HG03103 (cell line): ENCODE measurements at regions not wholly inside any gene's neighbourhood (a gene's known extent, or its start where the extent isn't known, plus 50 kb on each side); places are given as distances from the start of the nearest gene placed in this dataset.

Source experiments
- ATAC-seq: cut with Tn5 transposase; IDR thresholded peaks from one replicate; pipeline ENCODE4 v1.9.1; 2021; ENCODE audit warnings: low read depth; ENCODE audit not compliant: unreplicated experiment

GRCh38 chr20:40109136-40109535 lies 579.9 kb downstream of the MAFB start:
- no peak for ATAC-seq

- ATAC-seq: no peak
These were observed 580.7 kb downstream of the MAFB start for GRCh38 chr20:40108321-40108720.

GRCh38 chr20:40104959-40105358 lies 584.1 kb downstream of the MAFB start:
- ATAC-seq: no peak

DNA sequence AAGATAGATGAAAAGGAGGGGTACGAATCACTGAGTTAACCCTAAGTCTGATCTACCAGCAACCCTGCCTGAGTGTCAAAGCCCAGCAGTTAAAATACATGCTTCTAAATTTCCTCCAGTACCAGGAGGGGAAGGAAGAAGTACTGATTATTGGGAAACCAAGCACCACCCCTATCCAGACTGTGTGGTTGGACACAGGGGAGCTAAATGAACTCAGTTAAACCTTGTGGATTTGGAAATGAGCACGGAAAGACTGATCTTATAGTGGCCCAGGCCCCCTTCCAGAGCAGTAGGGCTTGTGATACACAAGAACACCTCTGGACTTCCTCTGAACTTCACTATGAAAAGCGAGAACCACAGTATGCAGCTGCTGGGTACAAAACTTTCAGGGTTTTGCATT lies 585.6 kb downstream of the MAFB start:
- ATAC-seq: no peak

GRCh38 chr20:40101560-40101959 lies 587.5 kb downstream of the MAFB start:
- ATAC-seq: no peak

- ATAC-seq: no peak
These were observed 588.8 kb downstream of the MAFB start for GRCh38 chr20:40100261-40100660.

DNA sequence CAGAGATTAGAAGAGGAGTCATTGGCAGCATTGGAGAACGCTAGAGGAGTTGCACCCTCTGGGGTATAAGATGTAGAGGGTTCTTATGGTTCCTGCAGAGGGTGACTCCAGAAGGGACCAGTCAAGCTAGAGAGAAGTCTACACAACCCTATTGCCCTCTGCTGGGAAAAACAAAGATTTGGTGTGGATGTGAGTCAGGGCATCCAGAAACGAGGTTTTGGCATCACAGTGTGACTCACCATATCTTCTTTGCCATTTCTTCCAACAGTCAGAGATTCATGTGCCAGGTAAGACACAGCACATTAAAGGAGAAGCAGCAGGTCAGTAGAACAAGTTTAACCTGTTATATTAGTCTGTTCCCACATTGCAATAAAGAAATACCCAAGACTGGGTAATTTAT lies 598.8 kb downstream of the MAFB start:
- no peak for ATAC-seq

GRCh38 chr20:40087496-40087895 lies 601.5 kb downstream of the MAFB start:
- ATAC-seq: no peak

GRCh38 chr20:40085513-40085912 lies 603.5 kb downstream of the MAFB start:
- ATAC-seq: no peak

GRCh38 chr20:40082436-40082835 lies 606.6 kb downstream of the MAFB start:
- ATAC-seq: no peak

GRCh38 chr20:40081653-40082052 lies 607.4 kb downstream of the MAFB start:
- ATAC-seq: no peak

DNA sequence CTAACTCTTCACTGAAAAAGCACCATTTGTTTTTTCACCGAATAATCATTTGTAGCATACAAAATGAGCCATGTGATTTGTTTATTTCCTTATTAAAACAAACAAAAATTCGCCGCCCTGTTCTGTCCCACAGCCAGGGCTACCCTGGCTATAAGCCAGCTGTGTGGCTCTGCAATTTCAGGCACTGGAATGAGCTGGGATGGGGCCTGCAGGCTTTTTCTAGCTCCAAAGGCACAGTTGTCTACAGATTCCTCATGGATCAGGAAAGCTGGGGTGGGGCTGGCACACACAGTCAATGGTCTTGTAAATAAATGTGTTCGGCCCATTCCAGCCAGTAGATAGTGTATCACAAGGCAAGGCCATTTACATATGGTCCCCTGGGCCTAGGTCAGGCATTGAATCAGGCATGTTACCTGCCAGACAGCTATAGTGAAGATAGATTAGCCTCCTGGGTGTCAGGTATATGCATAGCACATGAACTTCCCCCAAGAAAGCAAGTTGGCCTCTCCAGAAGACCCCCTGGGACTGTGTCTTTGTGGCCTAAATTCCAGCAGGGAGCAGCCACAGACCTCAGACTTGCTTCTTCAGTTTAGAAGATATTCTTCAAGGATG lies 608.9 kb downstream of the MAFB start:
- ATAC-seq: no peak

- no peak for ATAC-seq
These were observed 615.4 kb downstream of the MAFB start for GRCh38 chr20:40073535-40074111.

DNA sequence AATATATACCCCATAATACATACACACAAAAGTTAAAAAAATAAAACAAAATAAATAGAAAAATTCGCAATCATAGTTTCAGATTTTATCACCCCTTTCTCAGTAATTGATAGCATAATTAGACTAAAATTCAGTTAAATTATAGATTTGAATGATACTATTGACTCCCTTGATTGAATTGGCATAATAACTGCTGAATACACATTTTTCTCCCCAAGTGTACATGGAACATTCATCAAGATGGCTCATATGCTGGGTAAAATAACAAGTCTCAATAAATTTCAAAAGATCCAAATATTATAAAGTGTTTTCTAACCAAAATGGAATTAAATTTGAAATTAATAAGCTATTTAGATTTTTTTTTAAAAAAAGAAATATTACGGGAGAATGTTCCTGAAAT lies 616.1 kb downstream of the MAFB start:
- no peak for ATAC-seq

- no peak for ATAC-seq
These were observed 632.9 kb downstream of the MAFB start for GRCh38 chr20:40056171-40056570.

GRCh38 chr20:40055711-40056110 lies 633.3 kb downstream of the MAFB start:
- no peak for ATAC-seq

GRCh38 chr20:40054311-40054710 lies 634.7 kb downstream of the MAFB start:
- ATAC-seq: no peak

DNA sequence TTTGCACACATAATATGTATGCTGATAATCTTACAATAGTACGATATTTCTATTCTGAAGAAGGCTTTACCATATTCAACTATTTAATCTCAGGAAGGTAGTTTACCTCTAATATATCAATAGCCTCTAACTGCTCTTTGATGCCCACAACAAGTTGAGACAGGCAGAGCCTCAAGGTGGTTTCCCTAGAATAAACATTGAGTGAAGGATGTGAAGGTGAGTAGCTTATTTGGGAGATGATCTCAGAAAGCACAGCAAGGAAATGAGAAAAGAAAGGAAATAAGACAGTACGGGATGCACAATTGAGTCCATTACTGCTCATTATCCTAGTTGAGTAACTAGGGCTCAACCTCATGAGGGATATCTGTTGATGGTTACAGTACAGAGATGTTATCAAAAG lies 638.4 kb downstream of the MAFB start:
- no peak for ATAC-seq

DNA sequence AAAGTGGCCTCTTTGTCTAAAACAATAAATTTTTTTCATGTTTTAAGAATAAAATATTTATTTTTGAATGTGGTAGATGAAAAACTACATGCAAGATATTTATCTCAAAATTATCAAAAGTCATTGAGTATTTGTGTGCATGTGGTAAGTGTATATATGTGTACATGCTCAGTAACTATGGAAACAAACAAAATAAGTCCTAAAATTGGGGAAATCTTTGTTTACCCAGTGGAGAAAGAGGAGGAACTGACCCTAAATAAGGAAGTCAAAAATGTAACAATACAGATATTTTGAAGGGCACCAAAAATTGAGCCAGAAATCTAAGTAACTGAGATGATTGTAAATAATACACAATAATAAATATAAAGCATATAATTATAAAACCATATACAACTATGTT lies 639.2 kb downstream of the MAFB start:
- no peak for ATAC-seq

DNA sequence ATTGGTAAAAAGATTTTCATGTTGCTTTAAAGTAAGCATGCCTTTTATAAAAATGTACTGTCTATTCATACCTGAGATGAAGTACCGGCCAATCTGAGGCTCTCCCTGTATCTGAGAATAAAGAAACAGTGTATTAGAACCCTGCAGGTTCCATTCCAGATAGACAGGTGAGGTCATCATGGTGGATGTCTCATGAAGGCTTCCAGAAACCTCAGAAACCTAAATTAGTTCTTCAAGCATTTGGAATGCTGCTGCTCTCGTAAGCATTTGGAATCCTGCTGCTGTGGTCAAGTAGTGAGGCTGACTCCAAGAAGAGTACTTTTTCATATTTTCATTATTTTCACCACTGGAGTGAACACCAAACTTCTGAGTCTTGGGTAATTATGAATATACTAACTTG lies 642.3 kb downstream of the MAFB start:
- ATAC-seq: no peak

DNA sequence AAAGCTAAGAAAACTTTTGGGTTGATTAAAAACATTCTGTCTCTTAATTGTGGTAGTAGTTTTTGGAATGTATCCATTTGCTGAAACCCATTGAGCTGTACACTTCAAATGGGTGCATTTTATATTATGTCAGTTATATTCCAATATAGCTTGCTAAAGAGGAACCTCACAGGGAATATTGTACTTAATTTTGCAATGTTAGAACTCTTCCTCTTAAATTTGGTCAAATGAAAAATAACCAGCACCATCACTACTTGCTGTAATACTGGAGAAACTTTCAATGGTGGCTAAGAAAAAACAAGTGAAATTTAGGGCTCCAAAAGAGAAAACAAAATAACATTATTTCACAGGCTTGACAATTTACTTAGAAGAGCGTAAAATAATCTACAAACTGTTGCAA lies 651.5 kb downstream of the MAFB start:
- ATAC-seq: no peak

GRCh38 chr20:40029589-40029988 lies 659.4 kb downstream of the MAFB start:
- no peak for ATAC-seq

- ATAC-seq: no peak
These were observed 669.5 kb downstream of the MAFB start for GRCh38 chr20:40019510-40019909.
